ENCODE measurements at regions not wholly inside any gene's neighbourhood (a gene's known extent, or its start where the extent isn't known, plus 50 kb on each side); places are given as distances from the start of the nearest gene placed in this dataset.

- TF ChIP-seq CTCF (optimal IDR thresholded peaks at IDR 0.05 in 1 of 3, IDR thresholded peaks at IDR 0.05 in 1 of 3, conservative IDR thresholded peaks at IDR 0.05 in 1 of 3; ENCODE audit: extremely low read depth in 1 of 3, insufficient read depth in 2 of 3, low read length in 3 of 3) (no peak), EZH2 (IDR thresholded peaks at IDR 0.05; ENCODE audit: low read length) (no peak)
Observed at GRCh38 chr3:40754994-40755393, 230.2 kb downstream of the ZNF621 start.

All from keratinocyte (primary cell).